Psoas muscle (tissue), 7 donors: ENCODE measurements at regions not wholly inside any gene's neighbourhood (a gene's known extent, or its start where the extent isn't known, plus 50 kb on each side); places are given as distances from the start of the nearest gene placed in this dataset.

Experiments used
- ATAC-seq, 4 donors: fragments of 200-7000 bp; cut with Tn5 transposase; one replicate each; pipeline ENCODE4 v1.9.1; 2020; ENCODE audit warnings: moderate library complexity in 3 of 4, mild to moderate bottlenecking in 2 of 4
- DNase-seq, 2 donors: peaks; one replicate each; pipeline ENCODE4 v3.0.0-alpha.2; 2020
- H3K27ac ChIP-seq: fragments of 200-600 bp; one replicate; pipeline ENCODE4 v1.8.0; 2022
- H3K27me3 ChIP-seq, 3 donors: fragments of 200-600 bp in 1 of 3; one replicate each; pipeline versions ENCODE4 v1.6.1 to v1.8.0; 2013 to 2022; ENCODE audit warnings: low read length in 2 of 3, mild to moderate bottlenecking in 2 of 3, moderate library complexity in 1 of 3; ENCODE audit not compliant: insufficient read depth in 3 of 3
- H3K36me3 ChIP-seq, 2 donors: fragments of 200-600 bp in 1 of 2; one replicate each; pipeline versions ENCODE4 v1.6.1 to v1.8.0; 2013 to 2022; ENCODE audit warnings: low read depth in 1 of 2, mild to moderate bottlenecking in 1 of 2, moderate library complexity in 1 of 2; ENCODE audit not compliant: insufficient read depth in 1 of 2
- H3K4me1 ChIP-seq: fragments of 200-600 bp; one replicate; pipeline ENCODE4 v1.8.0; 2022
- H3K4me3 ChIP-seq: fragments of 200-600 bp; one replicate; pipeline ENCODE4 v1.8.0; 2022; ENCODE audit warnings: mild to moderate bottlenecking
- H3K9me3 ChIP-seq: fragments of 200-600 bp; one replicate; pipeline ENCODE4 v1.8.0; 2022
- WGBS, 3 donors: extraction: QIAGEN DNeasy Blood & Tissue Kit; methylation state at CpG; one replicate each; pipeline versions ENCODE4 v1.1.6 to v1.1.7; 2013; 5-methylcytosine and 5-hydroxymethylcytosine counted together
- intact Hi-C, 2 donors: fragments of 100-400 bp; cut with DNase I; formaldehyde crosslinking; loops; one replicate each; pipeline versions ENCODE4 v1.11.0 to v1.14.2; 2022
- TF ChIP-seq, protein P1 (sequence below): fragments of 200-600 bp; IDR thresholded peaks from one replicate; pipeline ENCODE4 v1.8.0; 2022; ENCODE audit warnings: antibody characterized with exemption
- donor health status: healthy with polysubstance abuse.
- donor health status: DM: no; HTN: no; CAD: no; lungs with moderate emphysema.
- donor health status: Bipolar disorder and iron deficiency.
- donor health status: healthy.
- donor health status: DM: yes; HTN: yes; CAD: no.
- donor health status: DM: no; HTN: no; CAD: no.
- donor health status: DM: yes; HTN: yes; CAD: no.

DNA sequence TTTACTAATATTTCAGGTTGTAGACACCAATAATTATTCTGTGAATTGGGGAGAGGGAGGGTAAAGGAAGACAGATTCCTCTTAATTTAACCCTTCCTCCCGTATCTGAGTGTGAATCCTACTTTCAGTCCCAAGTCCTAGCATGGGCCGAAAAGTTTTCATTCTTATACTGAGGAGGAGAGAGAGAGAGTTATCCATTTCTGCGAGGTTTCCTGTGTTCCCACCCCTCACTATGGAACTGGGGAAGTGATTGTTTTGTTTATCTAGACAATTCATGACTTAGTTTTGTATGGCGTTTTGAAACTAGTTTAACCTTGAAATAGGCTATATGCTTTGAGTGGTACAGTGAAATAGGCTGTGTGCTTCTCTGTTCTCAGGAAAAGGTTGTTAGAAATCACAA, 134.0 kb upstream of the DPYD start:
- TF ChIP-seq, protein P1, sequence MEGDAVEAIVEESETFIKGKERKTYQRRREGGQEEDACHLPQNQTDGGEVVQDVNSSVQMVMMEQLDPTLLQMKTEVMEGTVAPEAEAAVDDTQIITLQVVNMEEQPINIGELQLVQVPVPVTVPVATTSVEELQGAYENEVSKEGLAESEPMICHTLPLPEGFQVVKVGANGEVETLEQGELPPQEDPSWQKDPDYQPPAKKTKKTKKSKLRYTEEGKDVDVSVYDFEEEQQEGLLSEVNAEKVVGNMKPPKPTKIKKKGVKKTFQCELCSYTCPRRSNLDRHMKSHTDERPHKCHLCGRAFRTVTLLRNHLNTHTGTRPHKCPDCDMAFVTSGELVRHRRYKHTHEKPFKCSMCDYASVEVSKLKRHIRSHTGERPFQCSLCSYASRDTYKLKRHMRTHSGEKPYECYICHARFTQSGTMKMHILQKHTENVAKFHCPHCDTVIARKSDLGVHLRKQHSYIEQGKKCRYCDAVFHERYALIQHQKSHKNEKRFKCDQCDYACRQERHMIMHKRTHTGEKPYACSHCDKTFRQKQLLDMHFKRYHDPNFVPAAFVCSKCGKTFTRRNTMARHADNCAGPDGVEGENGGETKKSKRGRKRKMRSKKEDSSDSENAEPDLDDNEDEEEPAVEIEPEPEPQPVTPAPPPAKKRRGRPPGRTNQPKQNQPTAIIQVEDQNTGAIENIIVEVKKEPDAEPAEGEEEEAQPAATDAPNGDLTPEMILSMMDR = no peak
- WGBS, 3 donors = 74 to 75% (median 75%) methylated on average over 4 of the region's 4 CpGs
- Histone ChIP-seq H3K9me3 (no peaks in the 10 kb centered on the region), H3K4me3 (no peak overlapping the region), H3K27ac (no peak overlapping the region), H3K4me1 (peaks cover 5% of the 10 kb centered on the region), H3K36me3 (no peaks in the 10 kb centered on the region), H3K27me3 (peaks cover 5 to 46% (median 10%) of the 10 kb centered on the region in 3 donors)
- DNase-seq = no peak
- ATAC-seq = no peak
- intact Hi-C loops = loop anchor here (5.0 to 10.0 kb wide), 4 partner anchors 132 to 1080 kb away; partner anchors contain the start of gene DPYD (in 1 of the 2)

DNA sequence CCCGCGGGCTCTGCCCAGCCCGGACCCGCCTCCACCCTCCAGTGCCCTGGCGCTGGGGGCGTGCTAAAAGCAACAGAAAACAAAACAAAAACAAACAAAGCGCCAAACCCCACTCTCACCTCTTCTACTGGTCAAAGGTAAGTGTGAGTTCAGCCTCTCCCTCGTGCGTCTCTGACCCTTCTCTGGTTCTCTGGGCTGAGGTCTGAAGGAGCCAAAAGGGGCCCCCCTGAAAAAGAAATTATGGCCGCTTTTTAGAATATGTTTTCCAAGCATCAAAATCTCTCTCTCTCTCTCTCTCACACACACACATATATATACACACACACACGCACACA, 133.5 kb upstream of the DPYD start:
- intact Hi-C loops = loop anchor here (5.0 to 10.0 kb wide), 4 partner anchors 132 to 1080 kb away; partner anchors contain the start of gene DPYD (in 1 of the 2)
- H3K36me3 ChIP-seq = no peaks in the 10 kb centered on the region
- ATAC-seq (peak in 1 of 4 donors; percentile 7), DNase-seq (no peak)
- H3K9me3 ChIP-seq = no peaks in the 10 kb centered on the region
- peak overlapping the region; percentile 65 for H3K4me3 ChIP-seq
- peaks cover 5 to 51% (median 13%) of the 10 kb centered on the region in 3 donors for H3K27me3 ChIP-seq
- no peak overlapping the region for H3K27ac ChIP-seq
- peaks cover 5% of the 10 kb centered on the region for H3K4me1 ChIP-seq
- TF ChIP-seq, protein P1 = no peak
- WGBS, 3 donors = 18 to 24% (median 18%) methylated on average over 11 of the region's 11 CpGs

DNA sequence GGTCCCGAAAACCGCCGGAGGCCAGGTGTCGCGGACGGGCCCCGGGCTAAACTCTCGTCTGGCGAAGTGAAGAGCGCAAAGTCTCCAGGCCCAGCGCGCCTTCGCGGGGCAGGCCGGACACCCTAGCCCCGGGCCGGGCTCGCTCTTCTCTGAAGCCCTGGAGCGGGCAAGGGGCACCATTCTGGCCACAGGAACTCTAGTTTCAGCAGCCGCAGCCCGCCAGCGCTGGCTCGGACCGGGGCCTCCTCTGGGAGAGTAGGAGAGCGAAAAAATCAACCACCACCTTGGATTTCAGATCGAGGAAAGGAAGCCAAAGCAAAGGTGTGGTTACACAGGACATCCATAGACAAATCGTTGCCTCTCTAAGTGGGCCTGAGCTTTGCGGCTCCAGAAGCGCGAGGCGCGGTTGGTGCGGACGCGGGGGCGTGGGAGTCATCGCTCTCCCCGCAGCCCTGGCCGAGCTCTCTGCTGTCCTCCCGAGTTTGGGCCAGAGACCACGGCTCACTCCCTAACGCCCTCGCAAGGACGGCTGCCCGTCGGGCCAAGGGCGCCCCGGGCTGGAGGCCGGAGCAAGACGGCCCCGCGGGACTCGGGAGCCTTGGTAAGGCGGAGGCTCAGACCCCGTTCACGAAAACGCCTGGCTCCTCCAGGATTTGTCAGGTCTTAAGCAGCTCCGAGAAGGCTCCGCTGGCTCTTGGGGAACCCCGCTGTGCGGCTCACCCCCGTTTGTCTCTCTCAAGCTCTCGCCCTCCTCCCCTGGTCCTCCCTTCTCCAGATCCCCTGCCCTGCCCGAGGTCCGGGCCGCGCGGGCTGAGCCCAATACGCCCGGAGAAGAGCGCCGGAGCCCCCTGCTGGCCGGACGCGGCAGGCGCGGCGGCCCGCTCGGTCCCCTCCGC, 132.9 kb upstream of the DPYD start:
- H3K27ac ChIP-seq = no peak overlapping the region
- peak overlapping the region; percentile 65 for H3K4me3 ChIP-seq
- TF ChIP-seq, protein P1 = peak; percentile 92
- ATAC-seq (peak; percentile 85 to 97 (median 94)), DNase-seq (peak; percentile 56 to 72)
- intact Hi-C loops = loop anchor here (2.0 to 10.0 kb wide), 6 partner anchors 131 to 1089 kb away; partner anchors contain the start of gene DPYD (in 1 of the 2)
- no peaks in the 10 kb centered on the region for H3K9me3 ChIP-seq
- H3K36me3 ChIP-seq = no peaks in the 10 kb centered on the region
- WGBS, 3 donors = 3 to 6% (median 4%) methylated on average over 60 to 81 of the region's 81 CpGs
- peaks cover 5 to 54% (median 15%) of the 10 kb centered on the region in 3 donors for H3K27me3 ChIP-seq
- peaks cover 5% of the 10 kb centered on the region for H3K4me1 ChIP-seq

DNA sequence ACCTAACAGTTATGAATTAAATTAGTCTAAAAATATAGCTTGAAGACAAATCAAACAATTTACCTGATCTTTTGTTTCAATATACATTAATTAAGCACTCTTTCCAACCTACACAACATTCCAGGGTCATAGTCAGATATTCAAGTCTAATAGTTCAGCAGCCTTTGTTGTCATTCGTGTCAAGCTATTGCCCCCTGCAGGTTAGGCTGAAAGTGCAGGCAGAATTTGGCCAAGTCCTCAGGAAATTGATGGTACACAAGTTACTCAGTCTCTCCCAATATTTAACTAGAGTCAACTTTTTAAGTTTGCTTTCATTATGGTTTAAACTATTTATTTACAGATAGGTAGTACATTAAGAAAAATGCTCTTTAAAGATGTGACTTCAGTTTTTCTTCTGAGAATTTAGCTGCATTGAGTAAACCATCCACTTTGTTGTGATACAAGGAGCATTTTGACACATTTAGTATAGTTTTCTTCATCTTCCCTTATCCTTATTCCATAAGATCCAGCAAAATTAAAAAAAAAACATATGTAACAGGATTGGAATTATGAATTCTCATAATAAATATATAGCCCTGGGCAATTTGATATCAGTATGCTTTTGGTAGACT, 130.3 kb upstream of the DPYD start:
- no peaks in the 10 kb centered on the region for H3K36me3 ChIP-seq
- no peaks in the 10 kb centered on the region for H3K9me3 ChIP-seq
- intact Hi-C loops = loop anchor here (5.0 to 10.0 kb wide), 4 partner anchors 129 to 1076 kb away; partner anchors contain the start of gene DPYD (in 1 of the 2)
- H3K27ac ChIP-seq = no peak overlapping the region
- H3K27me3 ChIP-seq = peaks cover 5 to 69% (median 17%) of the 10 kb centered on the region in 3 donors
- H3K4me1 ChIP-seq = peaks cover 5% of the 10 kb centered on the region
- DNase-seq (peak; percentile 41 to 63), ATAC-seq (peak in 1 of 4 donors; percentile 53)
- no peak overlapping the region for H3K4me3 ChIP-seq
- TF ChIP-seq, protein P1 = peak; percentile 84
- WGBS, 3 donors = 0 to 1% (median 0%) methylated on average over 1 of the region's 1 CpG
